SK-N-SH (cell line): ENCODE measurements at regions not wholly inside any gene's neighbourhood (a gene's known extent, or its start where the extent isn't known, plus 50 kb on each side); places are given as distances from the start of the nearest gene placed in this dataset.

ENCODE experiments used
- CTCF ChIA-PET: fragments of 300-600, 350-600 bp; formaldehyde crosslinking; extraction: SDS; loops from one replicate; lab custom pipeline; 2021; lab: Yijun Ruan, JAX
- POLR2A ChIA-PET: fragments of 350-600 bp; sonication (Branson Sonifier 250); formaldehyde crosslinking; extraction: SDS; loops from one replicate; lab custom pipeline; 2020; ENCODE audit warnings: antibody characterized with exemption, inconsistent platforms; lab: Yijun Ruan, JAX
- DNase-seq: peaks from one replicate; pipeline ENCODE4 v3.0.0; 2012
- H2AFZ ChIP-seq: fragments of 200-600 bp; sonication (generic); 2 replicates; pipeline ENCODE4 v1.8.1; 2016; ENCODE audit warnings: antibody characterized with exemption, mild to moderate bottlenecking, low read depth
- H3F3A ChIP-seq: fragments of 200-600 bp; sonication (generic); replicated peaks from 2 replicates; pipeline ENCODE3; 2016; ENCODE audit warnings: antibody characterized with exemption, mild to moderate bottlenecking; ENCODE audit not compliant: insufficient read depth
- H3K27ac ChIP-seq, 2 experiments: fragments of 200-500 bp in 1 of 2; fragments of 200-600 bp in 1 of 2; sonication (Bioruptor generic) in 1 of 2; sonication (generic), shearing (Covaris generic) in 1 of 2; 2 replicates each; pipeline versions ENCODE4 v1.5.1 to v1.6.1; 2014 to 2016; ENCODE audit warnings: low read depth in 2 of 2, inconsistent platforms in 1 of 2, low read length in 1 of 2, mild to moderate bottlenecking in 1 of 2, mixed read lengths in 1 of 2
- H3K27me3 ChIP-seq: fragments of 200-600 bp; sonication (generic), shearing (Covaris generic); 2 replicates; pipeline ENCODE4 v1.6.1; 2016; ENCODE audit warnings: mixed run types; ENCODE audit not compliant: insufficient read depth
- H3K36me3 ChIP-seq, 2 experiments: fragments of 200-500 bp in 1 of 2; fragments of 200-600 bp in 1 of 2; sonication (Bioruptor generic) in 1 of 2; sonication (generic) in 1 of 2; replicated peaks in 1 of 2; 2 replicates each; pipeline versions ENCODE3 to v1.5.1; 2014 to 2016; ENCODE audit warnings: low read length in 1 of 2, mild to moderate bottlenecking in 1 of 2; ENCODE audit not compliant: insufficient read depth in 2 of 2, control insufficient read depth in 1 of 2
- H3K4me1 ChIP-seq, 2 experiments: fragments of 200-500 bp in 1 of 2; fragments of 200-600 bp in 1 of 2; sonication (Bioruptor generic) in 1 of 2; sonication (generic), shearing (Covaris generic) in 1 of 2; 2 replicates each; pipeline versions ENCODE4 v1.5.1 to v1.6.1; 2014 to 2016; ENCODE audit warnings: low read depth in 1 of 2, low read length in 1 of 2, mixed run types in 1 of 2; ENCODE audit not compliant: insufficient read depth in 2 of 2, control insufficient read depth in 1 of 2
- H3K4me2 ChIP-seq: fragments of 200-600 bp; sonication (generic), shearing (Covaris generic); 2 replicates; pipeline ENCODE4 v1.6.1; 2017; ENCODE audit warnings: mixed run types
- H3K4me3 ChIP-seq, 2 experiments: fragments of 200-500 bp in 1 of 2; fragments of 200-600 bp in 1 of 2; sonication (Bioruptor generic) in 1 of 2; sonication (generic), shearing (Covaris generic) in 1 of 2; 2 replicates each; pipeline versions ENCODE4 v1.5.1 to v1.8.1; 2014 to 2016; ENCODE audit warnings: low read depth in 2 of 2, inconsistent platforms in 1 of 2, low read length in 1 of 2, mild to moderate bottlenecking in 1 of 2, mixed read lengths in 1 of 2, moderate library complexity in 1 of 2
- H3K79me2 ChIP-seq: fragments of 200-600 bp; sonication (generic); 2 replicates; pipeline ENCODE4 v1.8.1; 2017; ENCODE audit warnings: mild to moderate bottlenecking; ENCODE audit not compliant: insufficient read depth
- H3K9ac ChIP-seq: fragments of 200-600 bp; sonication (generic); 2 replicates; pipeline ENCODE4 v1.6.1; 2017; ENCODE audit warnings: mixed run types
- H3K9me2 ChIP-seq: fragments of 200-600 bp; sonication (generic); 2 replicates; pipeline ENCODE4 v1.6.1; 2017; ENCODE audit warnings: mixed run types
- H3K9me3 ChIP-seq: fragments of 200-600 bp; sonication (generic); 2 replicates; pipeline ENCODE4 v1.6.1; 2017; ENCODE audit warnings: mixed run types, mild to moderate bottlenecking, moderate library complexity
- H4K20me1 ChIP-seq: fragments of 200-600 bp; sonication (generic); 2 replicates; pipeline ENCODE4 v1.6.1; 2017; ENCODE audit warnings: mild to moderate bottlenecking, mixed run types; ENCODE audit not compliant: insufficient read depth
- CHD2 ChIP-seq: fragments of 150-350 bp; IDR thresholded peaks from 2 replicates; pipeline ENCODE4 v1.6.1; 2018; ENCODE audit warnings: low read length; ENCODE audit not compliant: partially characterized antibody
- ELF1 ChIP-seq: IDR thresholded peaks from 2 replicates; pipeline ENCODE4 v1.4.0; 2012
- EP300 ChIP-seq, 2 experiments: IDR thresholded peaks; 2 replicates each; pipeline versions ENCODE4 v1.4.0 to v1.6.1; 2012; ENCODE audit warnings: borderline replicate concordance in 1 of 2, low read depth in 1 of 2, low read length in 1 of 2
- EZH2phosphoT487 ChIP-seq: fragments of 200-600 bp; sonication (generic); IDR thresholded peaks from 2 replicates; pipeline ENCODE4 v1.6.1; 2017; ENCODE audit warnings: low read depth, mixed run types, mild to moderate bottlenecking, antibody characterized with exemption, moderate library complexity, borderline replicate concordance
- FOXJ3 ChIP-seq: sonication (generic); formaldehyde crosslinking; IDR thresholded peaks from 2 replicates; pipeline ENCODE4 v1.5.1; 2020; ENCODE audit warnings: mild to moderate bottlenecking, missing genetic modification reagents
- FOXM1 ChIP-seq: IDR thresholded peaks from 2 replicates; pipeline ENCODE4 v1.4.0; 2012; ENCODE audit warnings: low read depth, mild to moderate bottlenecking
- JUND ChIP-seq: IDR thresholded peaks from 2 replicates; pipeline ENCODE4 v1.4.0; 2012
- NFIC ChIP-seq: IDR thresholded peaks from 2 replicates; pipeline ENCODE4 v1.4.0; 2012; ENCODE audit warnings: borderline replicate concordance
- NRF1 ChIP-seq: IDR thresholded peaks from 2 replicates; pipeline ENCODE4 v1.6.1; 2012; ENCODE audit warnings: low read depth, mild to moderate bottlenecking, low read length
- POLR2AphosphoS5 ChIP-seq: IDR thresholded peaks from 2 replicates; pipeline ENCODE4 v1.6.1; 2012; ENCODE audit warnings: low read depth, low read length
- RAD21 ChIP-seq: IDR thresholded peaks from 2 replicates; pipeline ENCODE4 v1.6.1; 2012; ENCODE audit warnings: mild to moderate bottlenecking, low read length
- RCOR1 ChIP-seq: fragments of 150-350 bp; IDR thresholded peaks from 2 replicates; pipeline ENCODE4 v1.6.1; 2017; ENCODE audit warnings: antibody characterized with exemption, low read length
- RFX5 ChIP-seq: IDR thresholded peaks from 2 replicates; pipeline ENCODE4 v1.6.1; 2012; ENCODE audit warnings: mild to moderate bottlenecking, improper control_type of control experiment, low read length
- RXRA ChIP-seq: IDR thresholded peaks from 2 replicates; pipeline ENCODE4 v1.4.0; 2012; ENCODE audit warnings: low read depth, mild to moderate bottlenecking, borderline replicate concordance
- SIN3A ChIP-seq: IDR thresholded peaks from 2 replicates; pipeline ENCODE4 v1.6.1; 2012; ENCODE audit warnings: low read depth, mild to moderate bottlenecking, low read length, moderate library complexity, borderline replicate concordance
- TAF1 ChIP-seq: IDR thresholded peaks from 2 replicates; pipeline ENCODE4 v1.6.1; 2012; ENCODE audit warnings: low read depth, mild to moderate bottlenecking, low read length, moderate library complexity, borderline replicate concordance
- TCF12 ChIP-seq: IDR thresholded peaks from 2 replicates; pipeline ENCODE4 v1.4.0; 2012
- TEAD4 ChIP-seq: IDR thresholded peaks from 2 replicates; pipeline ENCODE4 v1.4.0; 2012; ENCODE audit warnings: mild to moderate bottlenecking, borderline replicate concordance; ENCODE audit not compliant: insufficient read depth
- USF2 ChIP-seq: fragments of 150-350 bp; IDR thresholded peaks from 2 replicates; pipeline ENCODE4 v1.6.1; 2017; ENCODE audit warnings: antibody characterized with exemption, low read length, low read depth, borderline replicate concordance
- YY1 ChIP-seq: IDR thresholded peaks from 2 replicates; pipeline ENCODE4 v1.4.0; 2012; ENCODE audit warnings: low read depth, mild to moderate bottlenecking
- WGBS: methylation state at CpG from one replicate; pipeline ENCODE4 v1.1.6; 2017; ENCODE audit warnings: low lambda C conversion rate; 5-methylcytosine and 5-hydroxymethylcytosine counted together
- TF ChIP-seq, protein P1 (sequence below): IDR thresholded peaks from 2 replicates; pipeline ENCODE4 v1.4.0; 2012; ENCODE audit warnings: low read depth, borderline replicate concordance
- TF ChIP-seq, protein P2 (sequence below): IDR thresholded peaks from 2 replicates; pipeline ENCODE4; 2012

DNA sequence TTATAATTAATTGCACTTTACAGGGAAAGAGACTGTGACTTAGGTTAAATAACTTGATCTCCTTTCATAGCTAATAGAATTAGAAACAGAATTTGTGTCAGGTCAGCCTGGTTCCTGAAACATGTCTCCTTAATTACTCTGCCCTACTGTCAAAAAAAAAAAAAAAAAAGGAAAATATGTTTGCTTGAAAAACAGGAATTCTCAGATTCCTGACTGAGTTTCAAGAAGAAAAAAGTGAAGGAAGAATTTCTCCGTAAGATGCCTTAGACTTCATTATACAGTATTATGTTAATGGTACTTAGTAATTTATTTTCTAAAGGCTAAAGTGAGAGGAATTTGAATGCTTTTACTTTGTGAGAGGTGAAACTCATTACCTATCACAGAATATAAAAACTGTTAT, 118.4 kb upstream of the REG3G start:
- no peaks in the 10 kb centered on the region for H3F3A ChIP-seq
- no peak overlapping the region for H3K27ac ChIP-seq
- no peak overlapping the region for H2AFZ ChIP-seq
- no peaks in the 10 kb centered on the region for H3K36me3 ChIP-seq
- H3K4me2 ChIP-seq: no peak overlapping the region
- H3K79me2 ChIP-seq: no peaks in the 10 kb centered on the region
- no peak for TF ChIP-seq RFX5
- TF ChIP-seq TAF1: no peak
- no peak for TF ChIP-seq RCOR1
- no peaks in the 10 kb centered on the region for H3K9me3 ChIP-seq
- H3K9ac ChIP-seq: no peak overlapping the region
- no peaks in the 10 kb centered on the region for H3K4me1 ChIP-seq
- H4K20me1 ChIP-seq: no peaks in the 10 kb centered on the region
- H3K4me3 ChIP-seq: no peak overlapping the region
- no peaks in the 10 kb centered on the region for H3K9me2 ChIP-seq
- 57% methylated on average over 1 of the region's 1 CpG for WGBS
- no peak for DNase-seq
- no peaks in the 10 kb centered on the region for H3K27me3 ChIP-seq
- ChIA-PET CTCF (no interaction called here), POLR2A (no interaction called here)

DNA sequence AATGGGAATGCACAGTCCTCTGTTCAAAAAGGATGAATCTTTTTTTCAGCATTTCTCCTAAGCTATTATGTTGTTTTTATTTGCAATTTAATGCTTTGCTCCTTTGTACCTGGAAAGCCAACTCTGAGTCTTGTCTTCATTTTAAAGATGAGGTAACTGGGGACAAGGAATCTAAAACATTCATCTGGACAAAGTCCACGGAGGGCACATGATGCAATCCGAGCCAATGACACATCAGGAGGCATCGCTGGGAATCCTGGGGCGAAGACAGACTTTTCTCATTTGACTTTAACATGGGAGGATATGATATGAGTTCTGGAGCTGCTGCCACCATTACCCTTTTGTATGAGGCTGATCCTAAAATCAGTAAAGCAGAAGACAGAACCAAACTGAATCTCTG, 116.5 kb upstream of the REG3G start:
- no peaks in the 10 kb centered on the region for H3K27me3 ChIP-seq
- 41% methylated on average over 4 of the region's 4 CpGs for WGBS
- H4K20me1 ChIP-seq: no peaks in the 10 kb centered on the region
- POLR2A ChIA-PET: no interaction called here
- TF ChIP-seq EP300 (IDR thresholded peaks at IDR 0.05; ENCODE audit: borderline replicate concordance in 1 of 2, low read depth in 1 of 2, low read length in 1 of 2) (no peak), RFX5 (no peak), TCF12 (no peak), TEAD4 (no peak), RXRA (no peak), FOXM1 (no peak), TAF1 (no peak)
- TF ChIP-seq, all 33 proteins: peak for 0
- Histone ChIP-seq H3K4me2 (no peak overlapping the region), H3K27ac (no peak overlapping the region), H3K79me2 (no peaks in the 10 kb centered on the region), H2AFZ (no peak overlapping the region), H3K4me1 (no peaks in the 10 kb centered on the region), H3K9me2 (no peaks in the 10 kb centered on the region), H3K9ac (no peak overlapping the region), H3F3A (no peaks in the 10 kb centered on the region), H3K36me3 (no peaks in the 10 kb centered on the region), H3K4me3 (no peak overlapping the region), H3K9me3 (no peaks in the 10 kb centered on the region)
- CTCF ChIA-PET: no interaction called here
- DNase-seq: no peak

GRCh38 chr2:78910376-78910775, 115.1 kb upstream of the REG3G start:
- no peaks in the 10 kb centered on the region for H4K20me1 ChIP-seq
- TF ChIP-seq YY1: no peak
- no peak for TF ChIP-seq EZH2phosphoT487
- TF ChIP-seq, protein P1, sequence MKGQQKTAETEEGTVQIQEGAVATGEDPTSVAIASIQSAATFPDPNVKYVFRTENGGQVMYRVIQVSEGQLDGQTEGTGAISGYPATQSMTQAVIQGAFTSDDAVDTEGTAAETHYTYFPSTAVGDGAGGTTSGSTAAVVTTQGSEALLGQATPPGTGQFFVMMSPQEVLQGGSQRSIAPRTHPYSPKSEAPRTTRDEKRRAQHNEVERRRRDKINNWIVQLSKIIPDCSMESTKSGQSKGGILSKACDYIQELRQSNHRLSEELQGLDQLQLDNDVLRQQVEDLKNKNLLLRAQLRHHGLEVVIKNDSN: no peak
- TF ChIP-seq ELF1: no peak
- no peak for TF ChIP-seq SIN3A
- TF ChIP-seq RAD21: no peak
- no peak for TF ChIP-seq POLR2AphosphoS5
- TF ChIP-seq USF2: no peak
- no peak for TF ChIP-seq CHD2
- no peak for TF ChIP-seq NRF1
- no peak for TF ChIP-seq TCF12
- TF ChIP-seq NFIC: no peak
- TF ChIP-seq, protein P2, sequence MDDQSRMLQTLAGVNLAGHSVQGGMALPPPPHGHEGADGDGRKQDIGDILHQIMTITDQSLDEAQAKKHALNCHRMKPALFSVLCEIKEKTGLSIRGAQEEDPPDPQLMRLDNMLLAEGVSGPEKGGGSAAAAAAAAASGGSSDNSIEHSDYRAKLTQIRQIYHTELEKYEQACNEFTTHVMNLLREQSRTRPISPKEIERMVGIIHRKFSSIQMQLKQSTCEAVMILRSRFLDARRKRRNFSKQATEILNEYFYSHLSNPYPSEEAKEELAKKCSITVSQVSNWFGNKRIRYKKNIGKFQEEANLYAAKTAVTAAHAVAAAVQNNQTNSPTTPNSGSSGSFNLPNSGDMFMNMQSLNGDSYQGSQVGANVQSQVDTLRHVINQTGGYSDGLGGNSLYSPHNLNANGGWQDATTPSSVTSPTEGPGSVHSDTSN: no peak
- TF ChIP-seq FOXM1: no peak
- TF ChIP-seq FOXJ3 (CRISPR knock-in tag): no peak
- TF ChIP-seq JUND: no peak
- TF ChIP-seq EP300 (IDR thresholded peaks at IDR 0.05; ENCODE audit: borderline replicate concordance in 1 of 2, low read depth in 1 of 2, low read length in 1 of 2): no peak

More at GRCh38 chr2:78910376-78910775, 115.1 kb upstream of the REG3G start:
- POLR2A ChIA-PET: interaction anchor here (0.6 kb wide), 1 partner anchor 712 kb away, joined by 3 read pairs; no protein-coding TSS in a partner anchor
- Histone ChIP-seq H3K27me3 (no peaks in the 10 kb centered on the region), H3F3A (no peaks in the 10 kb centered on the region), H3K4me2 (no peak overlapping the region), H3K27ac (no peak overlapping the region), H3K4me1 (no peaks in the 10 kb centered on the region), H3K9me3 (no peaks in the 10 kb centered on the region), H3K9ac (no peak overlapping the region), H3K4me3 (no peak overlapping the region), H3K36me3 (no peaks in the 10 kb centered on the region), H2AFZ (no peak overlapping the region), H3K9me2 (no peaks in the 10 kb centered on the region), H3K79me2 (no peaks in the 10 kb centered on the region)
- CTCF ChIA-PET: no interaction called here
- whole genome bisulfite sequencing: 52% methylated on average over 3 of the region's 3 CpGs
- no peak for DNase-seq
